ENCODE measurements at regions not wholly inside any gene's neighbourhood (a gene's known extent, or its start where the extent isn't known, plus 50 kb on each side); places are given as distances from the start of the nearest gene placed in this dataset.

- TF ChIP-seq CTCF (IDR thresholded peaks at IDR 0.05; ENCODE audit: low read depth, low read length, poor library complexity, severe bottlenecking) (no peak), EZH2phosphoT487 (IDR thresholded peaks at IDR 0.05; ENCODE audit: borderline replicate concordance, low read length) (no peak)
Measured at GRCh38 chr6:14518515-14519217, 401.1 kb downstream of the CD83 start.
